GM13976 (cell line): ENCODE measurements at regions not wholly inside any gene's neighbourhood (a gene's known extent, or its start where the extent isn't known, plus 50 kb on each side); places are given as distances from the start of the nearest gene placed in this dataset.

Source experiments
- DNase-seq: peaks from one replicate; pipeline ENCODE4 v3.0.0; 2012; ENCODE audit warnings: low spot score
- CTCF ChIP-seq: IDR thresholded peaks from 2 replicates; pipeline ENCODE4 v1.5.1; 2012; ENCODE audit warnings: borderline replicate concordance, mild to moderate bottlenecking; ENCODE audit not compliant: insufficient read depth; ENCODE audit errors: extremely low read depth, missing control alignments, control extremely low read depth
- in situ Hi-C: fragments of 300-500 bp; cut with MboI; formaldehyde crosslinking; loops from one replicate; pipeline ENCODE4 v1.12.0; 2022; ENCODE audit warnings: low sequenced_read_pairs, mixed read lengths, inconsistent platforms; ENCODE audit not compliant: unreplicated experiment

GRCh38 chr3:62926494-62926893 is 51.3 kb upstream of the CADPS start:
- in situ Hi-C loops, result no loop called here
- no peak for DNase-seq
- TF ChIP-seq CTCF, result no peak

DNA sequence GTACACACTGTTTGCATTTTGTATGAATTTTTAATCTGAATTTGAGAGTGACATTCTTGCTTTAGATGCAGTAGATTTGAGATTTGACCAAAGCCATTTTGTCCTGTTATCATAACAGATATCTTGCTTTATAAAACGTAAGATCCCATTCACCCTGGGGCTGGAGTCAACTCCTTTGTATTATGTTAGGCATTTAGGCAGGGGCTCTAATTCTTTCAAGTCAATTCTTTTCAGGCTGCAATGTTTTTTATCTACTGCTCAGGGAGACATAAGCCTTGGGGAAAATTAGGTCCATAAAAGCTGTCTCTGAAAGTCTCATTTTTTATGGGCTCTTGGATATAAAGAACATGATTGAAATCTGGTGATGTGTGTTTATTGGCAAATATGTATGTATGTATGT is 53.0 kb upstream of the CADPS start:
- no peak for DNase-seq
- in situ Hi-C loops, result no loop called here
- no peak for TF ChIP-seq CTCF

DNA sequence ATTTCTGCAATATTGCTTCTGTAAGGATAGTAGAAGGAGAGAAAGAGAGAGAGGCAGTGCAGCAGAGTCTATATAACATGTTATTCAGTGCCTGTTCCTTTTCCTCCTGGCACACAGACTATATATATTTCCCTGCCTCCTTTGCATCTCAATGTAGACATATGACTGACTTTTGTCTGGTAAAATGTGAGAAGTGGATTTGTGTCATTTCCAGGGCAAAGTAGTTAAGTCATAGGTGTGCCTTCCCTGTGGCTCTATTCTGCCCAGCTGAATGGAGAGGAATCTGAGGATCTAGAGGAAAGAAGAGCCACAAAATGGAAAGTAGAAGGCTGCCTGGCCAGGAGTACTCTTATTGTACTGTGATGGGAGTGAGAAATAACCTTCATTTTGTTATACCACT is 54.6 kb upstream of the CADPS start:
- TF ChIP-seq CTCF, result no peak
- DNase-seq, result no peak
- in situ Hi-C loops, result no loop called here

GRCh38 chr3:62935793-62936192 is 60.6 kb upstream of the CADPS start:
- no peak for TF ChIP-seq CTCF
- no peak for DNase-seq
- in situ Hi-C loops, result no loop called here

DNA sequence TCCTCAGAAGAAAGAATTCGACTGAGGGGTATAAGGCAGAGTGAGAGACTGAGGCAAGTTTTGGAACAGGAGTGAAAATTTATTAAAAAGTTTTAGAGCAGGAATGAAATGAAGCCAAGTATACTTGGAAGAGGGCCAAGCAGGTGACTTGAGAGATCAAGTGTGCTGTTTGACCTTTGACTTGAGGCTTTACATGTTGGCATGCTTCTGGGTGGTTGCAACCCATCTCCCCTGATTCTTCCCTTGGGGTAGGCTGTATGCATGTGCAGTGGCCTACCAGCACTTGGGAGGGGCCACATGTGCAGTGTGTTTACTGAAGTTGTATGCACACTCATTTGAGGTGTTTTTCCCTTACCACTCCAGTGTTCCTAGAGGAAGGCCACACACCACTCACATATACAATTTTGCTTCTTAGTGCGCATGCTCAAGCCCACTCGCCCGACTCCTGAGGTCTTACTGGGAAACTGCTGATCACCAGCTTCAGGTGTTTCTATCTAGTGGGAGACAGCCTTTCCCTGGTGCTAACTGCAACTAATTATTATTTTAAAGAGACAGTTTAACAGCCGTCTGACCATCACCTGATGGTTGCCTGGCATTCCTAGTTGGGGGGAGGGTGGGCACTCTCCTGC is 61.5 kb upstream of the CADPS start:
- no peak for TF ChIP-seq CTCF
- DNase-seq, result no peak
- in situ Hi-C loops, result no loop called here

GRCh38 chr3:62938583-62938982 is 63.4 kb upstream of the CADPS start:
- in situ Hi-C loops, result no loop called here

More at GRCh38 chr3:62938583-62938982, 63.4 kb upstream of the CADPS start:
- DNase-seq, result no peak
- no peak for TF ChIP-seq CTCF
